ENCODE measurements at regions not wholly inside any gene's neighbourhood (a gene's known extent, or its start where the extent isn't known, plus 50 kb on each side); places are given as distances from the start of the nearest gene placed in this dataset.

GRCh38 chr12:90842477-90842876, 112.5 kb downstream of the CCER1 start:
- TF ChIP-seq CTCF (IDR thresholded peaks at IDR 0.05) (no peak), POLR2A (IDR thresholded peaks at IDR 0.05) (no peak), POLR2AphosphoS5 (IDR thresholded peaks at IDR 0.05) (no peak)
